ENCODE measurements at regions not wholly inside any gene's neighbourhood (a gene's known extent, or its start where the extent isn't known, plus 50 kb on each side); places are given as distances from the start of the nearest gene placed in this dataset.

- TF ChIP-seq POLR2AphosphoS5 (IDR thresholded peaks at IDR 0.05; ENCODE audit: insufficient read depth in 1 of 2, low read depth in 1 of 2) (no peak), CTCF (IDR thresholded peaks at IDR 0.05) (no peak)
Observed at GRCh38 chr4:72857787-72858186, 211.7 kb downstream of the COX18 start.
